HK-2 (cell line): ENCODE measurements at regions not wholly inside any gene's neighbourhood (a gene's known extent, or its start where the extent isn't known, plus 50 kb on each side); places are given as distances from the start of the nearest gene placed in this dataset.
A peak's percentile ranks its signal among the peaks of the same experiment; 100 is the strongest.
"Not testable (repeated sequence)": the region's sequence is repeated elsewhere in the genome, so short reads cannot be mapped to it uniquely, and the experiment has no call there.

Experiments
- DNase-seq: peaks from one replicate; pipeline ENCODE4 v3.0.0-alpha.2; 2018; ENCODE audit not compliant: unreplicated experiment

DNA sequence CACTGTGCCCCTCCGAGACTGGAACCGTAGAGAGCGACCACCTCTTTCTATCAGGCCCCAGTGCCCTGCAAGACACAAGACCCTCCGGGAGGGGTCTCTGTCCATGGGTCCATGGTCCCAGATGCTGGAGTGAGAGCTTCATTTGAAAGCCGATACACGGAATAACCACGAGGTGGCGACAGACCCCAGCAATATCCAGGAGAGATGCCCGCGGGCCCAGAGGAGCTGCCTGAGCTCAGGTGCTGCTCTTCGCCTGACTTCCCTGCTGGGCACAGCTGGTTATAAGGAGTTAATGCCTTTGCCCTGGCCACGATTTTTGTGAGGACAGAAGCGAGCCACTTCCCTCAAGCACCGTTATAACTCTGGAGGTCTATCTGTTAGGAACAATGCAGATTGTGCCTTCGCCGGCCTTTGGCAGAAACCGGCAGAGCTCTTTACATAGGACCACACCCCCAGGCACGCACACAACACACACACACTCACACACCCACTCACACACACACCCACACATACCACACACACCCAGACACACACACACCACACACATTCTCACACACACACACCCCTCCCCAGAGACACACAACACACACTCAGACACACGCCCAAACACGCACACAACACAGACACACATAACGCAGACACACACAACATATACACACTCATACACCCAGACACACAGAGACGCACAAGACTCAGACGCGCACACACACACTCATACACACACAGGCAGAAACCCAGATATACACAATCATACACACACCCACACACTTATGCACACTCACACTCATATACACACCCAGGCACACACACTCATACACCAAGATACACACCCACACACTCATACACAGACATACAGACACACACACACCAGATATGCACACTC, 436.4 kb downstream of the SOX9 start:
- peak; percentile 66 for DNase-seq

DNA sequence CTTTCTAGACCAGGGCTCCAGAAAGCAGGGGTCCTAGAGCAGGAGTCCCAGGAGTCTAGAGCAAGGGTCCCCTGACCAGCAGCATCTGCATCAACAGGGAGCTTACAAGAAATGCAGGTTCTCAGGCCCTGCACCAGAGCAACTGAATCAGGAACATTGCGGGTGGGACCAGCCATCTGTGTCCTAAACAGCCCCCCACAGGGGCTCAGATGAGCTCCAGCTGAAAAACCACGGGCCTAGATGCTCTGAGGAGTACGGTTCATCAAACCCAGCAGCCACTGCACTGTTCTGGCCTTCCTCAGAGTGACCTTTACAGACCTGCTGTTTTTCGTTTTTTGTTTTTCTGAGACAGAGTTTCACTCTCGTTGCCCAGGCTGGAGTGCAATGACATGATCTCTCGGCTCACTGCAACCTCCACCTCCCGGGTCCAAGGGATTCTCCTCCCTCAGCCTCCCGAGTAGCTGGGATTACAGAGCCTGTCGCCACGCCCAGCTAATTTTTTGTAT, 438.2 kb downstream of the SOX9 start:
- no peak for DNase-seq

DNA sequence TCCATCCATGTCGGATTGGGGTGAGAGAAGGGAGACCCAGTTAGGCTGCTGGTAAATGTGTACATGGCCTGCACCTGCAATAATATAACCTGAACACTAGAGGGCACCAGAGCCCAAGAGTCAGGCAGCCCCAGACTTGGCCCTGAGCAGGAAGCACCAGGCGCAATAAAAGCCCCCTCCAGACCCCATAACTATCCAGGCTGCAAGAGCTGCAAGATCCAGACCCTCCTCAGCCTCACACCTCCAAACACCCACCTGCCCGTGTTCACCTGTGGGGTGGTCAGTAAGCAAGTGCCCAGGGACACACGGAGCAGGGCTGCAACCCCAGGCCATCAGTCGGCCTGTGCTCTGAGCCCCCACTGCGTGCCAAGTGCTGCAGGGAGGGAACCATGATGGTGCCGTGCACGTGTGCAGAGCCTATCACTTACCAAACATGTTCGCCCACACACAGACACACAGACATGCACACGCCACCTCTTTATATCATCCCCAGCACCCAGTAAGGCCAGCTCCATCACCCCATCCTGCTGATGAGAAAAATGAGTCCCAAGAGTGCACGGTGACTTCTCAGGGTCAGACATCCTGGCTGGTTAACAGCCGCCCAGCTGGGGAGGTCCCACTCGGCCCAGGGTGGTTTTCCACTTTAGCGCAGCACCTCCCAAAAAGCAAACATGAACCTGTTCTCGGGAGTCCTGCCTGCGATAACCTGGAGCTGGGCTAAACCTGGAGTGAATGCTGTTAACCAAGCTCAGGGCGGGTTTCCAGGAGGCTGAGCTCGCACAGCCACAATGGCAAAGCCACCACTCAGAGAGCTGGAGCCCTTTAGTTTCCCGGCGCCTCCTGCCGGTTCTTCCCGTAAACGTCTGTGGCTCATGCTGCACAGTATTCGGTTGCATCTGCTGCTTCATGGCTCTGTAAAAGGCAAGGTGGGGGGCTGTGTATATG, 439.8 kb downstream of the SOX9 start:
- DNase-seq: peak; percentile 46

DNA sequence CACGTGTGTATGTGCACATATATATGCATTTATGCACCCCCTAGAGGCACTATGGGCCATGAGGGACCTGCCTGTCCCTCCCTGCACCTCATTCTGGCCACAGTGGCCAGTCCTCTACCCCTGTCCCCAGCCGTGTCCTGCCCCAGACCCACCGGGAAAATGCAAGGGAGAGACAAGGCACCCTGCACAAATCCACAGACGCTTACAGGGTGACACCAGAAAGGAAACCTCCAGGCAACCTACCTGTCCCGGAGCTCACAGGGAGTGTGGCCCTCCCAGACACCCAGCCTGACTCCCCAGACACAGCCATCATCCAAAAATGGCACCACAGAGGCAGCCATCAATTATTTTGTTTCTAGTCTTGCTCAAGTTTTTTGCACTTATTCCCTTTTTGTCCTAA, 440.4 kb downstream of the SOX9 start:
- DNase-seq: no peak

DNA sequence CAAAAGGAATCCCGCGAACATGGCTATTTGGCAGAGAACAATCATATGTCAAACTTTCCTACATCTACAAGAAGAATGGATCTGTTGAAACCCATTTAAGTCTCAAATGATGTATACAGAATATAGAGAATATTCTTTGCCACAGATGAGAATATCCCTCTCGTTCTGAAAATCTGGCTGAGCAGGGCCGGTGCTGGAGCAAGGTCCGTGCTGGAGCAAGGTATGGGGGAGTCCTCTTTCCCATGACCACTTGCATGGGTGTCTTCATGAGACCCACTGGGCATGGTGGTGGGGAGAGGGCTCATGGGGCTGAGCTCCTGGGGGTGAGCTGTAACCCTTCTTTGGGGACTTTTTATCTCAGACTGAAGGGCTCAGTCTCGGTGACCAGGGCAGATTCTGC, 440.9 kb downstream of the SOX9 start:
- DNase-seq: no peak

DNA sequence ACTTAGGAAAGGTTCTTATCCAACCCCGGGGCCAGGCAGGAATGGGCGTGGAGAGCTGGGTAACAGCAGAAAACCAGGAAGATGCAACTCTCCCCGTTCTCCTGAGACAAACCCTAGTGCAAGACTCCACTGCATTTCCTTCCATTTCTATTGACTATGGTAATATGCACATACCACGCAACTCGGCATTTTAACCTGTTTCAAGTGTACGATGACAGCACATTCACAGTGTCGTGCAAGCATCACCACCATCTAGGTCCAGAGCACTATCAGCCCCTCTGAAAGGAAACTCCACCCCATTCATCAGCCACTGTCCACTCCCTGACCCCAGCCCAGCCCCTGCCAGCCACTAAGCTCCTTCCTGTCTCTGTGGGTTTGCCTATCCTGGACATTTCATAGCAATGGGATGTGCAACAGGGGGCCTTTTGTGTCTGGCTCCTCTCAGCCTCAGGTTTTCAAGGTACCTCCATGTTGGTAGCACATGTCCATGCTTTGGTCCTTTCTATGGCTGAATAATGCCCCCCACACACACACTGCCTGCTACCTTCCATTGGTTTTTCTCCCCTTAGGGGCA, 441.9 kb downstream of the SOX9 start:
- no peak for DNase-seq

DNA sequence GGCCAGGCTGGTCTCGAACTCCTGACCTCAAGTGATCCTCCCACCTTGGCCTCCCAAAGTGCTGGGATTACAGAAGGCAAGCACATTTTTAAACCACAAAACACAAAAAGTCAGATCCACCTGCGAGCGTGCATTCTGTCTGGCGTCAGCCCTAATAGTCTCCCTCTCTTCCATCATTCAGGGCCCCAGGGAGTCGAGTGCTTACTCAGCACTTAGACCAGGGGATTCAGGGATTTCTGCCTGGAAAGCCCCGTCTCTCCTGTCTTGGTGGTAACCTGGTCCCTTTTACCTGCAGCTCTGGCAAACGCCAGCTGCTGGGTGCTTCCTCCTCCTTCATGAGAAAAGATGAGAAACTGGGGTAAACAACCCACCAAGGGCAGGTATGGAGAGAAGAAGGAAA, 443.1 kb downstream of the SOX9 start:
- DNase-seq: no peak

DNA sequence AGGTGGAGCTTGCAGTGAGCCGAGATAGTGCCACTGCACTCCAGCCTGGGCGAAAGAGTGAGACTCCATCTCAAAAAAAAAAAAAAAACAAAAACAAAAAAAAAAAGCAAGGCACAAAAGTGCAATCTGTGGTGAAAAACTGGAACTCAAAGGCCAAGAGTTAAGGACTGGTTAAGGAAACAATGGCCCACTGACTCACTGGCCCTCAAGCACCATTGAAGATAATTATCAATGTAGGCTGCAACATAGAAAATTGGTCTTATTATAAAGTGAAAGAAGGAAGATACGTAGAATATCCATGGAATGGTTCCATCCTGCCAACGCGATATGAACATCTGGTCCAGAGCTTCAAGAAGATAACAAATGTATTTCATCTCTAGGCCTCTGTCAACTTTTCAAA, 444.2 kb downstream of the SOX9 start:
- no peak for DNase-seq

DNA sequence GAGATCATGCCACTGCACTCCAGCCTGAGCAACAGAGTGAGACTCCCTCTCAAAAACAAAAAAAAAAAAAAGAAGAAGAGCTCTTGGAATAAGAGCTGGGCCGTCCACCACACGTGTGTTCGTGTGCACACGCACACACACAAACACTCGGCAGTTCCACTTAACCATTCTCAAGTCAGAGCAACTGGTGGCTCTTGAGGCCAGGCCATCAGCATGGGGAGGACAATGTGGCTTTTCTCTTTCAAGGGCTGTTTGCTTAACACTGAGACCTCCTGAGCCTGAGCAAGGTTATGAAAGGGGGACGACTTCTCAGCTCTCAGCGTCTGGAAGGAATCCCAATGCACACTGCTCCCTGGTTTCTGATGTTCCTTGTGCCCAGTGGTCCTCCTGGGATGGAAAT, 444.9 kb downstream of the SOX9 start:
- DNase-seq: no peak

DNA sequence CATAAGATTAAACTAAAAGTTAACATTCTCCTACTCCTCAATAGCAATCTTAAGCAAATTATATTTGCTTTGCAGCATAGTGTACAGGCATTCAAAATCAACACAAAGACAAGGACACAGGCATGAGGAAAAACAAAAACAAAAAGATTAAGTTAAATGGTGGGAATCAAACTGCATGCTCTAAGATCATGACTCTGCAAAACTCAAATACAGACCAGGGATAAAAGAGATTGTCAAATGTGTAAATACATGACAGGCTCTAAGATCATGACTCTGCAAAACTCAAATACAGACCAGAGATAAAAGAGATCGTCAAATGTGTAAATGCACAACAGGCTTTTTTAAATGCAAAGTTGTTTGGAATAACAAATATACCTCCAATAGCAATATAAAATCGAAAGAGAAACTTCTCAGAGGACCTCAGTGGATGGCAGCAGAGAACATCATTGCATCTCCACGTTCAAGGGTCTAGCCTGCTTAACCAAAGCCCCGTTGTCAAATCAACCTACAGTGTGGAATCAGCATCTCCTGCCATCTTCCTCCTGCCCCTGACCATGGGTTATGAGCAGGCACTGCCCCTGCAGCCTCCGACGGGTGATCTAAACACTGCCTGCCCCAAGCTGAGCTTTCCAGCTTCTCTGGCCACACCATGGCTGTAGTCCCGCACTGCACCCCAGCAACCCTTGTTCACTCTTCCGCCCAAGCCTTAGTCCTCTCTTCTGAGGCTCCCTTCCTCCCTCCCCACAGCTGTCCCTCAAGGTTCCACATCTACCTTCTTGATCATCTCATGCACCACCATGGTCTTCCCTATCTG, 446.1 kb downstream of the SOX9 start:
- DNase-seq: no peak

DNA sequence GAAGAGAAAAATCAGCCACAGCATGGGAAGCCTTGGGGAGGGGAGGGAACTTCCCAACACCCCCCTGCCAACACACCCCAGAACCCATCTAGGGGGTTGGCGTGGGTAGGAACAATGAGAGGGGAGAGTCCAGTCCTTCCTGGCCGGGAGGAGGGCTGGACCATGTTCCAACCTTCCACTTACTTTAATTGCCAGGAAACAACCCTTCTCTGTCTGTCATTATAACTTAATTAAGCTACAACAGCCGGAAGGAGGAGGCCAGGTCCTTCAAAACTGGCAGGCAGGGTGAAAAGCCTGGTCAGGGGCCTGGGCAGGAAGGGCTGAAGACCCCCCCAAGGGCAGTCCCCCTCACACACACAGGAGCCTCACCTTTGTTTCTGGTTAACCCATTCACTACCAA, 447.0 kb downstream of the SOX9 start:
- no peak for DNase-seq

DNA sequence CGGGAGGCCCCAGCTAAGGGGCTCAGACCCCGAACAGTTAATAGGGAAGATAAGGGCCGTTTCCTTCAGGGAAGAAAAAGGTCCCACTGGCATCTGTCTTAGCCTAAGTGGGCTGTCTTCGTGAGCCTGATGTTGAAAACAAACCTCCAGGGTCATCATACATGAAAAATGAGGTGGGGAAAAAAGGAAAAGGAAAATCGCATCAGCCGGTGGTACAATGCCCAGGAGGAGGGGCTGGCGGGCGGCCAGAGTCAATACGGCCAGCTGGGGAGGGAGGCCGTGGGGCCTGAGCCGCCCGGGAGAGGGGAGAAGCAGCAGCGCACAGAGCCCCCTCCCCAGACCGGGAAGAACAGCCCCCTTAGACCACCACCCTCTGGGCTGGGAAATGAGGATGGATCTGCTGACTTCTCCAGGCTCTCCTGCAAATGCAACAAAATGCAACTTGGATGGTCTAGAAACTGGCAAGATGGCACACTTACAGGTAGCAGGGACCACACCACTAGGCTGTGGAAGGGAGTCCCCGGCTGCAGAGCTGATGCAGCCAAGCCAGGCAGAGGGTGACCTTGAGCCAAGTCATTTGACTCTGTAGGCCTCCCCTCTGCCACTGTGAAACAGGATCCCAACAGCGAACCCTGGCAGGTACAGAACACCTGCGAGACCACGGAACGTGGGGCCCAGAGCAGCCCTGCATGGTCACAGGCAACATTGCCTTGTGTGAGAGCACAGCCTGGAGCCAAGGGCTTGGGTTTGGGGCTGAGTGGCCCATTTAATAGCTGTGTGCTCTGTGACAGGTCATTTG, 448.5 kb downstream of the SOX9 start:
- no peak for DNase-seq

DNA sequence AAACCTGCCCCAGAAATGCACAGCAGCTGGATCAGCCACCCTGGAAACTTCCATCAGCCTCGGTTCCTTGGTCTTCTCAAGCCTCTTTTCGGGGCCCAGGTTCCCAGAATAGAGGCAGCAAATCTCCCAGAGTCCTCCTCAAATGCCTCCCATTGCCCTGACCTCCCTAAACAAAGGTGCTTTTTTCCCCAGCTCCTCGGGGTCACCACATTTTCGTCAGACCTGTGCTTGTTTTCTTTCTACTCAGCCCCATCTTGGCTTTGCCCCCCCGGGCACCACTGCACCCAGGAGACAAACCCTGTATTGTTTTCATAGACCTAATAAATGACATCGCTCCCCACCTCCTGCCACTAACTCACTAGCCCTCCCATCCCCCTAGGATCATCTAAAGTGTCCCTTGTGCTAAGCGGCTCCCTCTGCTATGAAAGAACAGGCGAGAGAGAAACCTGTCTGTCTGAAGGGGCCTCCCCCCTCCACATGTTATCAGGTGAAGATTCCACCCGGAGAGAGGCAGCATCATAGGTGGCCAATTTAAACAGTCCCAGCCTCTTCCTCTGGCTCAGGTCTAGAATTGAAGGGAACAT, 451.1 kb downstream of the SOX9 start:
- no peak for DNase-seq

DNA sequence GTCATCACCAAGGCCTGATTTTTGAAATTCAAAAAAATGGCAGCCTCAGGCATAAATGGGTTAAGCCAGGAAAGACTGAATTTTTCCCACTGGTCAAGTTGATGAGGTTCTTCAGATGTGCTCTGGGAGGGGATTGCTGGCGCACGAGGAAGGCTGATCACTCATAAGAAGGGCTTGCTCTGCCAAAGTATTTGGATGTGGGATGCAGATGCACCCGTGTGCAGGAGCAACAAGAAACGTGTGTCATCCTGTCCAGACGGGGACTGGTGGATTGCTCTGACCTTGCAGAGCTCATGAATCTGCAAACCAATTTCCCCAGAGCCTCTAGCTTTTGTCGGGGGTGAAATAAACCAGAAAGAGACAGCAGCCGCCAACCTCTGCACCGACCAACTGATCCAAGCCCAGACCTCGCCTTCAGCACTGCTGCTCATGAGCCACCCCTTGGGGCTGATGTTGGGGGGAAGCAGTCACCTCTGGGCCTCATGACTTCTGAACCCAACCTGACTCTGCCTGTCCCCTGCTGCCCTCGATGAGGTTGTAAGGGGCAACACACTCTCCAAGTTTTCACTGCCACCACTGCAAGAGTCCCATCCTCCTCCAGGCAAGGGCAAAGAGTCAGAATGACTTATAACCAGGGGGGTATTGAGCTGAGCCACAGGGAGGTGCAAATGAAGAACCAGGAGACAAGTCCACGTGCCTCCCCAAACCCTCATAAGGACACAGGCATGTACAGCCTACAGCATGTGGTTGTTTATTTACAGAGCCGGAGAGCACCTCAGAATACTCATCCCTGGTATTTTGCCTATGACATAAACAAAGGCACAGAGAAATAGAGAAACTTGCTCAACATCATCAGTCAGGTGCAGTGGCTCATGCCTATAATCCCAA, 452.0 kb downstream of the SOX9 start:
- DNase-seq: no peak

DNA sequence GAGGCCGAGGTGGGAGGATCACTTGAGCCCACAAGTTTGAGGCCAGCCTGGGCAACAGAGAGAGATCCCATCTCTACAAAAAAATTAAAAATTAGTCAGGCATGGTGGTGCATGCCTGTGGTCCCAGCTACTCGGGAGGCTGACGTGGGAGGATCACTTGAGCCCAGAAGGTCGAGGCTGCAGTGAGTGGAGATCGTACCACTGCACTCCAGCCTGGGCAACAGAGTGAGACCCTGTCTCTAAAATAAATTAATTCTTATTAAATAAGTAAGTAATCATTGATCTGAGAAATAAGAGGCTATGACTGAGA, 452.6 kb downstream of the SOX9 start:
- DNase-seq: not testable (repeated sequence)

DNA sequence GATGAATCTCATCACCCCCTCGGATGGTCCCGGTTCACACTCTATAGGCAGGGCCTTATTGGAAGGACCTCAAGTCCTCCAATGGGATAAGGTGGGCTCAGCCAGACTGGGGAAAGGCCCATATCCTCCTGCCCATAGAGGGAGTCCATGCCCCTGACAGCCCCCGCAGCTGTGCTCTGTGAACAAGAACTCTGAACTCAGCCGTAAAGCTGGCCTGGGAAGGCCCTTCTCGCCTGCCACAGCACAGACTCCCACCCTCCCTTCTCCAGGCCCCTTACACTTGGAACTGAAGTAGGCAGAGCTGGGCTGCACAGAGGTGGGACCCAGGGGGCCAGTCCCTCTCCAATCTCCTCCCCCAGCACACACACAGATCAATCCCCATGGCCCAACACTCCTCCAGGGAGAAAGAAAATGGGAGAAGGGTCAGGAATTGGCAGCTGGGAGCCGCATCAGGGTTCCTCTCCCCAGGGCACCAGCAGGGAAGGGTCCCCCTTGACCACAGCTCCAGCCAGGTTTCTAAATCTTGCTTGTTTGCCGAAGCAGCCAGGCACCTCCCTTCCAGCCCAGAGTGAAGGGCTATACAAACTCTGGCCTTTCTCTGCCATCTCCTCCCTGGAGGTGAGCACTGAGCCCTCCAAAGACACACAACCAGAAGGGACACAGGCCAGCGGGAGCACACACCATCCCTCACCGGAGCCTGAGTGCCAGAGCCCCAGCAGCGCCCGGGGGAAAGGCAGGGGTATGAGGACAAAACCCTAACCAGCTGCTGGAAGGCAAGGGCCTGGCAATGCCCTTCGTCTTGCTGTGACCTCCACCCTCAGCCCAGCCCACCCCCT, 454.1 kb downstream of the SOX9 start:
- DNase-seq: no peak

DNA sequence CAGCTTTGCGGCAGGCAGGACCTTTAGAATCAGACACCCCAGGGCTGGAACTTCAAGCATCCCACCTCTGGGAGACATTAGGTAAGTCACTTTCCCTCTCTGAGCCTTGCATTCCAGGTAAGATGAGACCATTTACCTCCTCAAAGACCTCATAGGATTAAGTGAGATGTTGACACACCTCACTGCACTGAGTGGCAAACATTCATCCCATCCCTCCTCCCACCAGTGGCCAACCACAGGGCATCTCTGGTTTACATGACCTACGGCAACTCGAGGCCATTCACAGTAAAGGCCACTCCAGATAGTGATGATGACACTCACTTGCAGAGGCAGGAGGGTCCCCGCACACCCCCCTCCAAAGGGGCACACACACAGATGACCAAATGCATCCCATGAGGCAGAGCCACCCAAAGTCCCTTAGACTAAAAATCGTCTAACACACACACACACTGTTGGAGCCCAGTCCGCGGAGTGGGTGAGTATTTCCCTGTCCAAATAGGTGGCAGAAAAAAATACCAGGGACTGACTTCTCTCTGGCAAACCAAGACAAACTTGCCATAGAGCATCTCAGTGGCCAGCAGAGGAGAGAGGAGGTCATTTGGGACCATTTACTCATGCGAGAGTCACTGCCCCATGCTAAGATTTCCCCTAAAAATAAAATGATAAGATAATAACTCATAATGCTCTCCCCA, 454.9 kb downstream of the SOX9 start:
- DNase-seq: no peak

DNA sequence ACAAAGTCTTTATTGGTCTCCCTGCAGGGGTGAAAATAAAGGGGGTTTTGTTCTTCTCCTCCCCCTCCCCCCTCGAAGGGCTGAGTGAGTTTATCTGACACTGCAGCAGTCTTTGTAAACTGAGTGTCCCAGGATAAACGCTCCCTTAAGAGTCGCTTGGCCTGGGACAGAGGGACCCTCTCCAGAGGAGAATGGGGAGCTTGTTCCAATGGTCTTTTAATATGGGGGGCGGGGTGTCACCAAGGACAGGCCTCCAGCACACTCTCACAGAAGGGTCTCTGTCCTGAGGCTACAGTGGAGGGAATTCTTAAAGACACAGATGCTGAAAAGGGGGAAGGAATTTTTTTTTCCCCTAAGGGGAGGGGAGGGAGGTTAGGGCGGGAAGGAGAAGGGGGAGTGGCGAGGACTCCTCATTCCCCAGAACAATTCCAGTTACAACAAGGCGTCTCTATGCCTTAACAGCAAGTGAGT, 455.5 kb downstream of the SOX9 start:
- no peak for DNase-seq
